ENCODE measurements at regions not wholly inside any gene's neighbourhood (a gene's known extent, or its start where the extent isn't known, plus 50 kb on each side); places are given as distances from the start of the nearest gene placed in this dataset.

DNA sequence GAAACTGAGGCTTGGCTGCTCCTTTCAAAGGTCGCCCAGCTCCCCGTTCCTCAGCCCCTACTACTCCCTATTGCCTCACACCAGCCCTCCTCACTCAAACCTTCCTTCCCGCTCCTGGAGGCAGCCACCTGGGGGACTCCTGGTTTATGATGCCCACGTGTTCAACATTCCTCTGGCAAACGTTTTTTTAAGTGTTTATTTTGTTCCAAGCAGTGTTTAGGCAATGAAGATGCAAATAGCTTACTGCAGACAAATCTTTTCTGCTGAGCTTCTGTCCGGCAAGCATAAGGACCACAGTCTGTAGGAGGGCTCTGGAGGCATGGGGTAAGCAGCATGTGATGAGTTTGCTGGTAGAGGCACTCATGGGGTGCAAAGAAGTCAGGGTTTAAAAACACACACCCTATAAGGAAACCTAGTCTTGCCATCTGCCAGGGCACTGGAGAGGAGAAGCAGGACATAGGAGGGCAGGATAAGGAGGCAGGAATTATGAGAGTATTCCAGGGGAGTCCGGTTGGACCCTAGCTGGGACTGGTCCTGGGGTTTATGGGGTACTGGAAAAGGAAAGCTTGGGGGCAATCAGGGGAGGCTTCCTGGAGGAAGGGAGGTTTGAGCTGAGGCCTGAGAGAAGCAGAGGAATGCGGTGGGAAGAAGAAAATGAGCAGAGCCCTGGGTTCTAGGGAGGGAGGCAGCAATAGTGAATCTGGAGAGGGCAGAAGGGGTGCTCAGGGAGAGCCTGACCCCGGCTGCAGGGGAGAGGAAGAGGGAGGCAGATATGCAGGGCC lies 123.3 kb downstream of the NCOR2 start:
- peak overlapping the region; percentile 36 for H3K27ac Mint-ChIP-seq (ENCODE audit: unreplicated experiment)
- CTCF ChIA-PET = no interaction called here
- BruUV-seq (replicated peaks) = no TSS peak

DNA sequence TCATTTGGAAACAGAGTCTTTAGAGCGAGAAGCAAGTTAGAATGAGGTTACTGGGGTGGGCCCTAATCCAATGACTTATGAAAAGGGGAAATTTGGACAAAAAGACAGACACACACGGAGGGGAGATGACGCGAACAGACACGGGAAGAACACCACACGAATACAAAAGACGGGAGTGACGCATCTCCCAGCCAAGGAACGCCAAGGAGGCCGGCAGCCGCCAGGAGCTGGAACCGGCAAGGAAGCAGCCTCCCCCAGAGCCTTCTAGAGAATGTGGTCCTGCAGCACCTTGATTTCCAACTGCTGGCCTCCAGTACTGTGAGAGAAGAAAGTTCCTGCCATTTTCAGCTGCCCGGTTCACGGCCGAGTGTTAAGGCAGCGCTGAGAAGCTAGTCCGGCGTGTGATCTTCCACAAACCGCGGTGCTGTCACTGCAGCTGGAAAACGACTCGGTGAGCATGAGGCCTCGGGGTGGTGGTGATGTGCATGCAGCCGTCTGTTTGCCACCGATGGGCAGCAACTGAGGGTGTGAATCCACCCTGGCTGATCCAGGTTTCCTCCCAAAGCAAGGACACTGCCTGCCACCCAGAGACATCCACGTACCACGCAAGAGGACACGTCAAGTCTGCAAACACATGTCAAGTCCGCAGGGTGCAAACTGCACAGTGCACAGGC lies 124.5 kb downstream of the NCOR2 start:
- H3K9me3 Mint-ChIP-seq (ENCODE audit: low read depth, unreplicated experiment) = no peaks in the 10 kb centered on the region
- no TSS peak for BruUV-seq (replicated peaks)
- TF ChIP-seq, protein P1, sequence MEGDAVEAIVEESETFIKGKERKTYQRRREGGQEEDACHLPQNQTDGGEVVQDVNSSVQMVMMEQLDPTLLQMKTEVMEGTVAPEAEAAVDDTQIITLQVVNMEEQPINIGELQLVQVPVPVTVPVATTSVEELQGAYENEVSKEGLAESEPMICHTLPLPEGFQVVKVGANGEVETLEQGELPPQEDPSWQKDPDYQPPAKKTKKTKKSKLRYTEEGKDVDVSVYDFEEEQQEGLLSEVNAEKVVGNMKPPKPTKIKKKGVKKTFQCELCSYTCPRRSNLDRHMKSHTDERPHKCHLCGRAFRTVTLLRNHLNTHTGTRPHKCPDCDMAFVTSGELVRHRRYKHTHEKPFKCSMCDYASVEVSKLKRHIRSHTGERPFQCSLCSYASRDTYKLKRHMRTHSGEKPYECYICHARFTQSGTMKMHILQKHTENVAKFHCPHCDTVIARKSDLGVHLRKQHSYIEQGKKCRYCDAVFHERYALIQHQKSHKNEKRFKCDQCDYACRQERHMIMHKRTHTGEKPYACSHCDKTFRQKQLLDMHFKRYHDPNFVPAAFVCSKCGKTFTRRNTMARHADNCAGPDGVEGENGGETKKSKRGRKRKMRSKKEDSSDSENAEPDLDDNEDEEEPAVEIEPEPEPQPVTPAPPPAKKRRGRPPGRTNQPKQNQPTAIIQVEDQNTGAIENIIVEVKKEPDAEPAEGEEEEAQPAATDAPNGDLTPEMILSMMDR (IDR thresholded peaks at IDR 0.05; ENCODE audit: unreplicated experiment) = no peak
- intact Hi-C loops (cut with micrococcal nuclease; ENCODE audit: unreplicated experiment) = no loop called here
- no peak overlapping the region for H3K27ac Mint-ChIP-seq (ENCODE audit: unreplicated experiment)
- DNase-seq = no peak
- H3K4me3 Mint-ChIP-seq (ENCODE audit: low read depth, unreplicated experiment) = no peak overlapping the region
- peaks cover 24% of the 10 kb centered on the region for H3K4me1 Mint-ChIP-seq (ENCODE audit: low read depth, unreplicated experiment)
- no peaks in the 10 kb centered on the region for H3K27me3 Mint-ChIP-seq (ENCODE audit: unreplicated experiment)
- peaks cover 43% of the 10 kb centered on the region for H3K36me3 Mint-ChIP-seq (ENCODE audit: insufficient read depth, unreplicated experiment)
- CTCF ChIA-PET = no interaction called here

More for the DNA sequence above, 123.3 kb downstream of the NCOR2 start:
- Mint-ChIP-seq H3K9me3 (ENCODE audit: low read depth, unreplicated experiment) (no peaks in the 10 kb centered on the region), H3K27me3 (ENCODE audit: unreplicated experiment) (no peaks in the 10 kb centered on the region), H3K4me3 (ENCODE audit: low read depth, unreplicated experiment) (no peak overlapping the region), H3K4me1 (ENCODE audit: low read depth, unreplicated experiment) (peaks cover 24% of the 10 kb centered on the region), H3K36me3 (ENCODE audit: insufficient read depth, unreplicated experiment) (peaks cover 53% of the 10 kb centered on the region)
- TF ChIP-seq, protein P1 (IDR thresholded peaks at IDR 0.05; ENCODE audit: unreplicated experiment) = no peak
- DNase-seq = no peak
- intact Hi-C loops (cut with micrococcal nuclease; ENCODE audit: unreplicated experiment) = no loop called here

DNA sequence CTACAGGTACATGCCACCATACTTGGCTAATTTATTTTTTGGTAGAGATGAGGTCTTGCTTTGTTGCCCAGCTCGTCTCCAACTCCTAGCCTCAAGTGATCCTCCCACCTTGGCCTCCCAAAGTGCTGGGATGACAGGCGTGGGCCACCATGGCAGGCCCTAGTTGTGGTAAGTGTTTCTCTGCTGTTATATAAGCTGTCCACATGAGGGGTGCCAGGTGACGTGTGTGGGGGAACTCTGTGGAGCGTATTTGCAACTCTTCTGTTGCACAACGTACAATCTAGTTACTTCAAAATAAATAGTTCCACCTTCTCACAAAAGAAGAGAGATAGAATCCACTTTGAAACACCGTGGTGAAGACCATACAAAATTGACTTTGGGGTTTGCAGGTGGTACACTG lies 125.1 kb downstream of the NCOR2 start:
- no peak overlapping the region for H3K27ac Mint-ChIP-seq (ENCODE audit: unreplicated experiment)
- H3K36me3 Mint-ChIP-seq (ENCODE audit: insufficient read depth, unreplicated experiment) = peaks cover 39% of the 10 kb centered on the region
- H3K4me1 Mint-ChIP-seq (ENCODE audit: low read depth, unreplicated experiment) = peaks cover 24% of the 10 kb centered on the region
- H3K9me3 Mint-ChIP-seq (ENCODE audit: low read depth, unreplicated experiment) = no peaks in the 10 kb centered on the region
- TF ChIP-seq, protein P1 (IDR thresholded peaks at IDR 0.05; ENCODE audit: unreplicated experiment) = no peak
- intact Hi-C loops (cut with micrococcal nuclease; ENCODE audit: unreplicated experiment) = no loop called here
- H3K4me3 Mint-ChIP-seq (ENCODE audit: low read depth, unreplicated experiment) = no peak overlapping the region
- CTCF ChIA-PET = no interaction called here
- no peaks in the 10 kb centered on the region for H3K27me3 Mint-ChIP-seq (ENCODE audit: unreplicated experiment)
- no TSS peak for BruUV-seq (replicated peaks)
- DNase-seq = no peak

DNA sequence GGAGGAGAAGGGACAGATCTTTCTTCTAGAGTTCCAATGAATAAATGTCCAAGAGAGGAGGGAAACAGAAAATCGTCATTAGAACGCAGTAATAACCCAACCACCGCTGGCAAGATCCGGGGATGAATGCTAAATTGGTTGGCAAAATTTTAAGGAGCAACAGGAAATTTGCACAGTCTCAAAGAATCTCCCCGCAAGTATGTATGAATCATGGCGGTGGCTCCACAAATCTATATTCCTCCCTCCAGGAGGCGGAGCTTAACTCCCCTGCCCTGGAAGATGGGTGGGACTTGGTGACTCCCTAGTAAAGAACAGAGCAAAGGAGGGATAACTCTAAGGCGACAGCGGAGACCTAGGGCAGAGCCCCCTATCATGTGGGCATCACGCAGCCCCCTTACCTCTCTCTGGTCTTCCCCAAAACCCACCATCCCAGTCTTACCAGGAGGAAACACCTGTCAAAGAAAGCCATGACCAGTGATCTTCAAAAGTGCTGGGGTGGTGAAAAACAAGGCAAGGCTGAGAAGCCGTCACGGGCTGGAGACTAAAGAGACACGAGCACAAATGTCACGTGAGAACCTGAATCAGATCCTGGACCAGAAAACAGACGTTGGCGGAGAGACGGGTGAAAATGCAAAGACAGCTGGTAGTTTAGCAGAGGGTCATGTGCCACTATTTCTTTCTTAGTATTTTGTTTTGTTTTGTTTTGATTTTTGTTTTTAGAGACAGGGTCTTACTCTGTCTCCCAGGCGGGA lies 125.8 kb downstream of the NCOR2 start:
- no peak for DNase-seq
- Mint-ChIP-seq H3K4me1 (ENCODE audit: low read depth, unreplicated experiment) (peaks cover 24% of the 10 kb centered on the region), H3K36me3 (ENCODE audit: insufficient read depth, unreplicated experiment) (peaks cover 39% of the 10 kb centered on the region), H3K9me3 (ENCODE audit: low read depth, unreplicated experiment) (no peaks in the 10 kb centered on the region), H3K27ac (ENCODE audit: unreplicated experiment) (no peak overlapping the region), H3K4me3 (ENCODE audit: low read depth, unreplicated experiment) (no peak overlapping the region), H3K27me3 (ENCODE audit: unreplicated experiment) (no peaks in the 10 kb centered on the region)
- intact Hi-C loops (cut with micrococcal nuclease; ENCODE audit: unreplicated experiment) = no loop called here
- TF ChIP-seq, protein P1 (IDR thresholded peaks at IDR 0.05; ENCODE audit: unreplicated experiment) = no peak
- BruUV-seq (replicated peaks) = no TSS peak
- CTCF ChIA-PET = no interaction called here
